Choroid plexus epithelial cell (primary cell): ENCODE measurements at regions not wholly inside any gene's neighbourhood (a gene's known extent, or its start where the extent isn't known, plus 50 kb on each side); places are given as distances from the start of the nearest gene placed in this dataset.

Experiments
- DNase-seq: peaks from one replicate; pipeline ENCODE4 v3.0.0-alpha.2; 2010; ENCODE audit warnings: low read depth
- H3K4me3 ChIP-seq: 2 replicates; pipeline ENCODE4 v1.5.1; 2011; ENCODE audit warnings: low read depth, mild to moderate bottlenecking, control low read depth, low read length, moderate library complexity
- TF ChIP-seq, protein P1 (sequence below): conservative IDR thresholded peaks from 2 replicates; pipeline ENCODE4 v1.5.1; 2011; ENCODE audit warnings: low read depth, mild to moderate bottlenecking, control low read depth, inconsistent platforms, low read length, moderate library complexity

DNA sequence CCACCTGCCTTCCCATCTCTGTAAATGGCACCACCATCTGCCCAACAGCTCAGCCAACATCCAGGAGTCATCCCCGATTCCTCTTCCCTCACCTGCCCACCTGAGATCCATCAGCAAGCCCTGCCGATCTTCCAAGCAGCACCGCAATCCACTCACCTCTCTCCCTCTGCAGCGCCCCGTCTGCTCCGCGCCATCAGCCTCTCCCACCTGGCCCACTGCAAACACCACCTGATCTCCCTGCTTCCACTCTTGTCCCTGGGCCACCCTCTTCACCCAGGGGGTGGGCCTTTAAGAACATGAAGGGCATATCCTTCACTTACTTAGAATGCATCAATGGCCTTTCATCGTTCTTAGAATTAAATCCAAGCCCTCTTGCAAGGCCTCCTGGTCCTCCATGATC, 457.3 kb upstream of the SULF2 start:
- no peak overlapping the region for H3K4me3 ChIP-seq
- DNase-seq = no peak
- TF ChIP-seq, protein P1, sequence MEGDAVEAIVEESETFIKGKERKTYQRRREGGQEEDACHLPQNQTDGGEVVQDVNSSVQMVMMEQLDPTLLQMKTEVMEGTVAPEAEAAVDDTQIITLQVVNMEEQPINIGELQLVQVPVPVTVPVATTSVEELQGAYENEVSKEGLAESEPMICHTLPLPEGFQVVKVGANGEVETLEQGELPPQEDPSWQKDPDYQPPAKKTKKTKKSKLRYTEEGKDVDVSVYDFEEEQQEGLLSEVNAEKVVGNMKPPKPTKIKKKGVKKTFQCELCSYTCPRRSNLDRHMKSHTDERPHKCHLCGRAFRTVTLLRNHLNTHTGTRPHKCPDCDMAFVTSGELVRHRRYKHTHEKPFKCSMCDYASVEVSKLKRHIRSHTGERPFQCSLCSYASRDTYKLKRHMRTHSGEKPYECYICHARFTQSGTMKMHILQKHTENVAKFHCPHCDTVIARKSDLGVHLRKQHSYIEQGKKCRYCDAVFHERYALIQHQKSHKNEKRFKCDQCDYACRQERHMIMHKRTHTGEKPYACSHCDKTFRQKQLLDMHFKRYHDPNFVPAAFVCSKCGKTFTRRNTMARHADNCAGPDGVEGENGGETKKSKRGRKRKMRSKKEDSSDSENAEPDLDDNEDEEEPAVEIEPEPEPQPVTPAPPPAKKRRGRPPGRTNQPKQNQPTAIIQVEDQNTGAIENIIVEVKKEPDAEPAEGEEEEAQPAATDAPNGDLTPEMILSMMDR = no peak

DNA sequence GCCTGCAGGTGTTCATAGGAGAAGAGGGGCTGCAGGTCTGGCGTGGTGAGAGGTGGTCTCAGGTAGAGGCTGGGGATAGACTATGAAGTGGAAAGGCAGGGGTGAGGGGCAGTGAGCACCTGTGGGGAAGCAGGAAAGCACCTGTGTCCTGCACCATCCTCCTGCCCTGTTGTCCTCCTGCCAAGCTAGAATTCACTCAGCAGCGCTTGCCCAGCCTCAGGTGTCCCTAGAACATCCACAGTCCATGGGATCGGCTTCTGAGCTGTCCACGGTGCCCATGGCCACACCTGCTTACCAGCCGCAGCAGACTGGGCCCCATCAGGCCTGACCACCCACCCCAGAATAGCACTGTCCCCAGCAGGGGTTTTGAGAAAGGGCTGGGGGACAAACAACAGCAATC, 456.2 kb upstream of the SULF2 start:
- TF ChIP-seq, protein P1 = no peak
- no peak for DNase-seq
- no peak overlapping the region for H3K4me3 ChIP-seq

GRCh38 chr20:48238781-48239180, 453.5 kb upstream of the SULF2 start:
- no peak overlapping the region for H3K4me3 ChIP-seq
- peak; percentile 15 for DNase-seq
- TF ChIP-seq, protein P1 = no peak

- TF ChIP-seq, protein P1 = no peak
- H3K4me3 ChIP-seq = no peak overlapping the region
- DNase-seq = peak; percentile 59
These were observed 453.0 kb upstream of the SULF2 start for GRCh38 chr20:48238326-48238725.

DNA sequence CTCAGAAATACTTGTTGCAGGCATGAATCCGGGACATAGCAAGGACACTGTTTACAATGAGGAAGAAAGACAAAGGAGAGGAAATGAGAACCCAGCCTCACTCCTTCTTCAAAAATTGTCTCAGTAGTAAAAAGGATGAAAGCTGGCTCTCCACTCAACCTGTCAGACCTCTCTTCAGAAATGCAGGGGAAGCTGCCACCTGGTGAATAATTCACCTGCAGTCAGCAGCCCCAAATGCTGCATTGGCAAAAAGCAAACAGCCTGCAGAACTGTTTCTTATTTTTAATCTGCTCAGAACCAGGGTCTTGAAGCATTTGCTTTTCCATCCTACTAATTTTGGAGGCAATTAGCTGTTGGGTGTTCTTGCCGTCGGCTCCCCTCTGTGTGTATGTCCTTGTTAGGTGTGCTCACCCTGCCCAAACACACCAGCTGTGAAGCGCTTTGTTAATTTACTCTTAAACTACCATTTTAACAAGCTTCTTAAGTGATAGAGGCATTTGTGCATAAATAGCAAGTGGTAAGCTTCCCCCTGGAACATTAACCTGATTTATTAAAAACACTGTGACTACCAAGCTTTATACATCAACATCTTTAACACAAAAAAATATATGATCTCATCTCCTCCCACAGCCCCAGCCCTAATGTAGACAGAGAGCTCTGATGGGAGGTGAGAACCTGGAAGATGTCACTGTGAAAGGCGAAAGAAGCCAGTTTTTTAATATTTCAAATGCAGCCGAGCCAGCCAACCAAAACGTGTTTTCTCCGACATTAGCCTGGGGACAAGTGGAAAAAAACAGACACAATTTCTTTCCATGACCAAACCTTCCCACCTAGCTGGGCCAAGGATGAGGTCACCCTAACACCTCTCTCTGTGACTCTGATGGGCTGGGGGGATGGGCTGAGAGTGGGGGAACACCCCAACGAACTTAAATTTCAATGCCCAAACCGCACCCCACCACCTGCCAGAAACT, 451.0 kb upstream of the SULF2 start:
- no peak overlapping the region for H3K4me3 ChIP-seq
- TF ChIP-seq, protein P1 = no peak
- DNase-seq = no peak

GRCh38 chr20:48234951-48235350, 449.7 kb upstream of the SULF2 start:
- no peak overlapping the region for H3K4me3 ChIP-seq
- TF ChIP-seq, protein P1 = no peak
- no peak for DNase-seq
